ENCODE measurements at regions not wholly inside any gene's neighbourhood (a gene's known extent, or its start where the extent isn't known, plus 50 kb on each side); places are given as distances from the start of the nearest gene placed in this dataset.

GRCh38 chr5:97377582-97377981 is 194.5 kb upstream of the RIOK2 start:
- Histone ChIP-seq H3K27me3 (ENCODE audit: insufficient read depth, low read depth, low read length) (no peaks in the 10 kb centered on the region), H3K4me2 (ENCODE audit: low read length) (no peak overlapping the region), H3K9ac (ENCODE audit: low read length) (no peak overlapping the region), H3F3A (ENCODE audit: insufficient read depth, low read length, poor library complexity, severe bottlenecking) (no peaks in the 10 kb centered on the region), H4K20me1 (ENCODE audit: insufficient read depth) (no peaks in the 10 kb centered on the region), H3K27ac (ENCODE audit: low read length) (no peak overlapping the region), H3K9me2 (ENCODE audit: insufficient read depth, low read length) (no peaks in the 10 kb centered on the region), H3K36me3 (ENCODE audit: insufficient read depth, low read length) (no peaks in the 10 kb centered on the region), H3K4me3 (ENCODE audit: low read length) (no peak overlapping the region), H3K79me2 (replicated peaks; ENCODE audit: insufficient read depth, low read length) (no peaks in the 10 kb centered on the region), H2AFZ (ENCODE audit: low read depth, low read length) (no peak overlapping the region), H3K9me3 (ENCODE audit: low read length) (no peaks in the 10 kb centered on the region)
- TF ChIP-seq REST (IDR thresholded peaks at IDR 0.05; ENCODE audit: borderline replicate concordance) (no peak), RAD21 (conservative IDR thresholded peaks at IDR 0.05) (no peak), POLR2AphosphoS5 (IDR thresholded peaks at IDR 0.05) (no peak), EP300 (conservative IDR thresholded peaks at IDR 0.05; ENCODE audit: poor library complexity, severe bottlenecking) (no peak), TAF1 (IDR thresholded peaks at IDR 0.05; ENCODE audit: low read depth) (no peak), CTCF (IDR thresholded peaks at IDR 0.05; ENCODE audit: poor library complexity, severe bottlenecking) (no peak), MXI1 (conservative IDR thresholded peaks at IDR 0.05; ENCODE audit: poor library complexity, severe bottlenecking) (no peak), EZH2 (IDR thresholded peaks at IDR 0.05; ENCODE audit: borderline replicate concordance, insufficient read depth, low read length, poor library complexity, severe bottlenecking) (no peak), SMC3 (conservative IDR thresholded peaks at IDR 0.05; ENCODE audit: poor library complexity) (no peak)

- no peak overlapping the region for H2AFZ ChIP-seq (ENCODE audit: low read depth, low read length)
- H4K20me1 ChIP-seq (ENCODE audit: insufficient read depth): no peaks in the 10 kb centered on the region
- H3K36me3 ChIP-seq (ENCODE audit: insufficient read depth, low read length): no peaks in the 10 kb centered on the region
- no peaks in the 10 kb centered on the region for H3K9me2 ChIP-seq (ENCODE audit: insufficient read depth, low read length)
- no peaks in the 10 kb centered on the region for H3F3A ChIP-seq (ENCODE audit: insufficient read depth, low read length, poor library complexity, severe bottlenecking)
- H3K4me3 ChIP-seq (ENCODE audit: low read length): no peak overlapping the region
- no peaks in the 10 kb centered on the region for H3K9me3 ChIP-seq (ENCODE audit: low read length)
- no peak overlapping the region for H3K4me2 ChIP-seq (ENCODE audit: low read length)
- H3K9ac ChIP-seq (ENCODE audit: low read length): no peak overlapping the region
- no peaks in the 10 kb centered on the region for H3K27me3 ChIP-seq (ENCODE audit: insufficient read depth, low read depth, low read length)
- no peaks in the 10 kb centered on the region for H3K79me2 ChIP-seq (replicated peaks; ENCODE audit: insufficient read depth, low read length)
- H3K27ac ChIP-seq (ENCODE audit: low read length): no peak overlapping the region
- TF ChIP-seq TAF1 (IDR thresholded peaks at IDR 0.05; ENCODE audit: low read depth) (no peak), MXI1 (conservative IDR thresholded peaks at IDR 0.05; ENCODE audit: poor library complexity, severe bottlenecking) (no peak), POLR2AphosphoS5 (IDR thresholded peaks at IDR 0.05) (no peak), RAD21 (conservative IDR thresholded peaks at IDR 0.05) (no peak), REST (IDR thresholded peaks at IDR 0.05; ENCODE audit: borderline replicate concordance) (no peak), SMC3 (conservative IDR thresholded peaks at IDR 0.05; ENCODE audit: poor library complexity) (no peak), EZH2 (IDR thresholded peaks at IDR 0.05; ENCODE audit: borderline replicate concordance, insufficient read depth, low read length, poor library complexity, severe bottlenecking) (no peak), EP300 (conservative IDR thresholded peaks at IDR 0.05; ENCODE audit: poor library complexity, severe bottlenecking) (no peak), CTCF (IDR thresholded peaks at IDR 0.05; ENCODE audit: poor library complexity, severe bottlenecking) (no peak)
Measured at GRCh38 chr5:97383996-97384395, 200.9 kb upstream of the RIOK2 start.
